ENCODE measurements at regions not wholly inside any gene's neighbourhood (a gene's known extent, or its start where the extent isn't known, plus 50 kb on each side); places are given as distances from the start of the nearest gene placed in this dataset.

- dilution Hi-C loops (cut with HindIII; ENCODE audit: low sequenced_read_pairs, unreplicated experiment) = no loop called here
- Histone ChIP-seq H2BK5ac (ENCODE audit: low read depth, low read length, poor library complexity, severe bottlenecking) (no peak overlapping the region), H3K4ac (ENCODE audit: low read depth, low read length) (no peak overlapping the region), H3K56ac (ENCODE audit: extremely low read depth, insufficient read depth, low read length) (no peak overlapping the region), H3K79me1 (ENCODE audit: low read depth in 1 of 2, low read length in 2 of 2) (no peaks in the 10 kb centered on the region), H2BK20ac (ENCODE audit: low read depth, low read length) (no peak overlapping the region), H3K23ac (ENCODE audit: low read depth, low read length) (no peak overlapping the region), H4K91ac (ENCODE audit: insufficient read depth, low read depth, low read length) (no peak overlapping the region), H2AK5ac (ENCODE audit: low read depth, low read length) (no peak overlapping the region), H2BK120ac (ENCODE audit: low read depth, low read length) (no peak overlapping the region), H3K14ac (replicated peaks; ENCODE audit: low read depth, low read length) (no peak overlapping the region), H3K27me3 (ENCODE audit: control insufficient read depth, insufficient read depth, low read length) (no peaks in the 10 kb centered on the region), H3K9me1 (ENCODE audit: insufficient read depth, low read length) (no peaks in the 10 kb centered on the region; the same call in 1 of the 2 replicates), H2BK15ac (ENCODE audit: low read depth, low read length) (no peak overlapping the region), H2AK9ac (replicated peaks; ENCODE audit: low read depth, low read length, poor library complexity) (no peak overlapping the region), H3K27ac (ENCODE audit: insufficient read depth, low read length) (no peak overlapping the region), H4K8ac (ENCODE audit: low read depth in 2 of 2, low read length in 2 of 2) (no peak overlapping the region), H3K4me1 (ENCODE audit: control insufficient read depth, insufficient read depth, low read length) (no peaks in the 10 kb centered on the region), H3K4me3 (ENCODE audit: insufficient read depth, low read depth, low read length) (no peak overlapping the region), H2AFZ (replicated peaks; ENCODE audit: low read length, poor library complexity) (no peak overlapping the region), H3K36me3 (ENCODE audit: control insufficient read depth, insufficient read depth, low read length) (no peaks in the 10 kb centered on the region), H4K20me1 (ENCODE audit: insufficient read depth, low read length) (no peaks in the 10 kb centered on the region), H4K5ac (ENCODE audit: low read depth, low read length) (no peak overlapping the region), H3K9me3 (ENCODE audit: control insufficient read depth, insufficient read depth, low read length) (no peaks in the 10 kb centered on the region), H3K9ac (ENCODE audit: low read depth, low read length) (no peak overlapping the region), H3K18ac (ENCODE audit: low read depth, low read length) (no peak overlapping the region), H3K4me2 (ENCODE audit: low read depth, low read length) (no peak overlapping the region)
- no peak for TF ChIP-seq NFE2L2 (IDR thresholded peaks at IDR 0.05; ENCODE audit: low read depth, low read length)
- TF ChIP-seq, protein P1, sequence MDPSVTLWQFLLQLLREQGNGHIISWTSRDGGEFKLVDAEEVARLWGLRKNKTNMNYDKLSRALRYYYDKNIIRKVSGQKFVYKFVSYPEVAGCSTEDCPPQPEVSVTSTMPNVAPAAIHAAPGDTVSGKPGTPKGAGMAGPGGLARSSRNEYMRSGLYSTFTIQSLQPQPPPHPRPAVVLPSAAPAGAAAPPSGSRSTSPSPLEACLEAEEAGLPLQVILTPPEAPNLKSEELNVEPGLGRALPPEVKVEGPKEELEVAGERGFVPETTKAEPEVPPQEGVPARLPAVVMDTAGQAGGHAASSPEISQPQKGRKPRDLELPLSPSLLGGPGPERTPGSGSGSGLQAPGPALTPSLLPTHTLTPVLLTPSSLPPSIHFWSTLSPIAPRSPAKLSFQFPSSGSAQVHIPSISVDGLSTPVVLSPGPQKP (IDR thresholded peaks at IDR 0.05; ENCODE audit: borderline replicate concordance, low read depth, low read length) = no peak
- TF ChIP-seq RAD21 (IDR thresholded peaks at IDR 0.05; ENCODE audit: low read length) = no peak
- no peak for TF ChIP-seq MAZ (IDR thresholded peaks at IDR 0.05; ENCODE audit: borderline replicate concordance, low read depth, low read length)
- TF ChIP-seq MAFK (IDR thresholded peaks at IDR 0.05; ENCODE audit: low read depth, low read length) = no peak
- TF ChIP-seq CHD1 (IDR thresholded peaks at IDR 0.05; ENCODE audit: low read depth, low read length) = no peak
- TF ChIP-seq POLR2A (IDR thresholded peaks at IDR 0.05; ENCODE audit: low read depth, low read length) = no peak
- TF ChIP-seq USF2 (IDR thresholded peaks at IDR 0.05; ENCODE audit: low read depth, low read length) = no peak
- TF ChIP-seq MXI1 (IDR thresholded peaks at IDR 0.05; ENCODE audit: borderline replicate concordance, low read depth, low read length) = no peak
- no peak for TF ChIP-seq BHLHE40 (IDR thresholded peaks at IDR 0.05; ENCODE audit: low read depth, low read length)
- no TSS peak for BruUV-seq (replicated peaks)
- WGBS, 2 experiments (ENCODE audit: extremely low coverage in 2 of 2, insufficient read length in 1 of 2) = no CpG with 5 or more reads among the region's 5 CpGs
- ATAC-seq (ENCODE audit: low read depth) (no peak), DNase-seq (no peak)
- intact Hi-C loops (cut with micrococcal nuclease) = no loop called here
- CTCF ChIA-PET = no interaction called here
- POLR2A ChIA-PET (ENCODE audit: unreplicated experiment) = no interaction called here
- in situ Hi-C loops (cut with MboI; ENCODE audit: low sequenced_read_pairs) = no loop called here
Measured at GRCh38 chr12:93151079-93151762, 222.1 kb upstream of the EEA1 start.

All from IMR-90 (cell line).